Fibroblast of lung (primary cell): ENCODE measurements at regions not wholly inside any gene's neighbourhood (a gene's known extent, or its start where the extent isn't known, plus 50 kb on each side); places are given as distances from the start of the nearest gene placed in this dataset.

Experiments used
- DNase-seq, 2 donors: peaks; one replicate each; pipeline versions ENCODE4 v3.0.0 to v3.0.0-alpha.2; 2010; ENCODE audit warnings: low read depth in 2 of 2
- H2AFZ ChIP-seq: 2 replicates; pipeline ENCODE4 v1.5.1; 2012; ENCODE audit warnings: low read length, control low read depth, inconsistent platforms
- H3K27ac ChIP-seq: 2 replicates; pipeline ENCODE4 v1.5.1; 2011; ENCODE audit warnings: low read length, control low read depth; ENCODE audit not compliant: insufficient read depth
- H3K27me3 ChIP-seq: 2 replicates; pipeline ENCODE4 v1.5.1; 2011; ENCODE audit warnings: mild to moderate bottlenecking, low read length; ENCODE audit not compliant: control insufficient read depth, insufficient read depth
- H3K36me3 ChIP-seq: 2 replicates; pipeline ENCODE4 v1.5.1; 2011; ENCODE audit warnings: low read length; ENCODE audit not compliant: control insufficient read depth, insufficient read depth
- H3K4me1 ChIP-seq: 2 replicates; pipeline ENCODE4 v1.5.1; 2011; ENCODE audit warnings: low read length; ENCODE audit not compliant: control insufficient read depth, insufficient read depth; ENCODE audit errors: extremely low read depth
- H3K4me2 ChIP-seq: 2 replicates; pipeline ENCODE4 v1.5.1; 2011; ENCODE audit warnings: low read length, control low read depth; ENCODE audit not compliant: insufficient read depth; ENCODE audit errors: extremely low read depth
- H3K4me3 ChIP-seq, 4 experiments: fragments of 200-600 bp in 1 of 4; sonication (generic) in 1 of 4; replicated peaks in 1 of 4; 2 replicates each; pipeline ENCODE4 v1.5.1; 2011 to 2016; ENCODE audit warnings: low read length in 4 of 4, low read depth in 3 of 4, mild to moderate bottlenecking in 3 of 4, control low read depth in 2 of 4, inconsistent platforms in 1 of 4, mixed read lengths in 1 of 4; ENCODE audit not compliant: insufficient read depth in 1 of 4; ENCODE audit errors: control extremely low read depth in 1 of 4
- H3K79me2 ChIP-seq: 2 replicates; pipeline ENCODE4 v1.5.1; 2012; ENCODE audit warnings: mild to moderate bottlenecking, low read length, inconsistent platforms; ENCODE audit not compliant: control insufficient read depth, insufficient read depth
- H3K9ac ChIP-seq: 2 replicates; pipeline ENCODE4 v1.5.1; 2011; ENCODE audit warnings: mild to moderate bottlenecking, low read length, control low read depth; ENCODE audit not compliant: insufficient read depth
- H3K9me3 ChIP-seq: 2 replicates; pipeline ENCODE4 v1.5.1; 2012; ENCODE audit warnings: low read depth, low read length; ENCODE audit not compliant: control insufficient read depth, insufficient read depth
- H4K20me1 ChIP-seq: 2 replicates; pipeline ENCODE4 v1.5.1; 2011; ENCODE audit warnings: low read length; ENCODE audit not compliant: control insufficient read depth, insufficient read depth; ENCODE audit errors: extremely low read depth
- CTCF ChIP-seq, 2 donors: IDR thresholded peaks in 1 of 2; conservative IDR thresholded peaks in 1 of 2; 1 replicate in 1 of 2; 2 replicates in 1 of 2; pipeline ENCODE4 v1.5.1; 2011 to 2012; ENCODE audit warnings: low read length in 2 of 2, control low read depth in 1 of 2, inconsistent platforms in 1 of 2, low read depth in 1 of 2, mild to moderate bottlenecking in 1 of 2
- EZH2 ChIP-seq: IDR thresholded peaks from 2 replicates; pipeline ENCODE4 v1.5.1; 2012; ENCODE audit warnings: low read length, control low read depth, mild to moderate bottlenecking; ENCODE audit errors: missing control alignments

- no peaks in the 10 kb centered on the region for H3K27me3 ChIP-seq
- H3K9me3 ChIP-seq = no peaks in the 10 kb centered on the region
- DNase-seq = no peak
- no peak overlapping the region for H3K9ac ChIP-seq
- no peaks in the 10 kb centered on the region for H4K20me1 ChIP-seq
- no peaks in the 10 kb centered on the region for H3K79me2 ChIP-seq
- no peak for TF ChIP-seq CTCF (conservative IDR thresholded peaks at IDR 0.05 in 1 of 2, IDR thresholded peaks at IDR 0.05 in 1 of 2; ENCODE audit: low read depth in 1 of 2, low read length in 2 of 2)
- no peak overlapping the region for H2AFZ ChIP-seq
- no peak overlapping the region for H3K27ac ChIP-seq
- no peak overlapping the region for H3K4me3 ChIP-seq
- no peak overlapping the region for H3K4me2 ChIP-seq
- H3K4me1 ChIP-seq = no peaks in the 10 kb centered on the region
- no peaks in the 10 kb centered on the region for H3K36me3 ChIP-seq
These were observed 425.1 kb upstream of the ADAMTS5 start for GRCh38 chr21:27391990-27392389.

- DNase-seq = no peak
- Histone ChIP-seq H3K4me2 (no peak overlapping the region), H3K4me1 (no peaks in the 10 kb centered on the region), H2AFZ (peak overlapping the region; percentile 32), H3K79me2 (no peaks in the 10 kb centered on the region), H3K9me3 (no peaks in the 10 kb centered on the region), H3K27ac (no peak overlapping the region), H3K4me3 (no peak overlapping the region), H3K36me3 (no peaks in the 10 kb centered on the region), H3K27me3 (no peaks in the 10 kb centered on the region), H3K9ac (no peak overlapping the region), H4K20me1 (no peaks in the 10 kb centered on the region)
- no peak for TF ChIP-seq EZH2
- no peak for TF ChIP-seq CTCF (conservative IDR thresholded peaks at IDR 0.05 in 1 of 2, IDR thresholded peaks at IDR 0.05 in 1 of 2; ENCODE audit: low read depth in 1 of 2, low read length in 2 of 2)
These were observed 423.5 kb upstream of the ADAMTS5 start for GRCh38 chr21:27390384-27390783.

- TF ChIP-seq EZH2 (no peak), CTCF (conservative IDR thresholded peaks at IDR 0.05 in 1 of 2, IDR thresholded peaks at IDR 0.05 in 1 of 2; ENCODE audit: low read depth in 1 of 2, low read length in 2 of 2) (no peak)
- Histone ChIP-seq H3K4me3 (no peak overlapping the region), H4K20me1 (no peaks in the 10 kb centered on the region), H3K36me3 (no peaks in the 10 kb centered on the region), H3K27me3 (no peaks in the 10 kb centered on the region), H3K4me1 (no peaks in the 10 kb centered on the region), H3K9me3 (no peaks in the 10 kb centered on the region), H3K9ac (no peak overlapping the region), H3K79me2 (no peaks in the 10 kb centered on the region), H2AFZ (no peak overlapping the region), H3K4me2 (no peak overlapping the region), H3K27ac (no peak overlapping the region)
- no peak for DNase-seq
These were observed 421.9 kb upstream of the ADAMTS5 start for GRCh38 chr21:27388825-27389224.
